Fibroblast of skin of scalp (primary cell): ENCODE measurements at regions not wholly inside any gene's neighbourhood (a gene's known extent, or its start where the extent isn't known, plus 50 kb on each side); places are given as distances from the start of the nearest gene placed in this dataset.
A peak's percentile ranks its signal among the peaks of the same experiment; 100 is the strongest.
"Not testable (repeated sequence)": the region's sequence is repeated elsewhere in the genome, so short reads cannot be mapped to it uniquely, and the experiment has no call there.

ENCODE experiments used
- DNase-seq: peaks from one replicate; pipeline ENCODE4 v3.0.0-alpha.2; 2013

DNA sequence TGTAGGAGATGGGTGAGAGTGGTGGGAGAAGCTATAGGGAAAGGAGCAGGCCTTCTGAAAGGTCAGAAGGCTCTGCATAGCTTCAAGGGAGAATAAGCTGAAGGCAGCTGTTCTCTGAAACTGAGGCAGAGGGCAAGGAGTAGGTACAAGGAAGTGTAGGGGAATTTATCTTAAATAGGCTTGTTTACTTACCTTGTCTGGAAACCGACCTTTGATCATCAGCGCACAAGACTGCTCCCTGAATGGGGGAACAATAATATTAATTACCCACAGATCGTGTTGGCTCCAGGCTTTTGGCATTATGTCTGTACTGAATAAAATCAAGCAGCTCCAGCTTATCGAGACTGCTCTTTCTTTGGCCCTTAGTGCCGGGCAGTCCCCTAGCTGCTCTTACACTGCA is 175.5 kb upstream of the MAGEB16 start:
- DNase-seq: no peak

DNA sequence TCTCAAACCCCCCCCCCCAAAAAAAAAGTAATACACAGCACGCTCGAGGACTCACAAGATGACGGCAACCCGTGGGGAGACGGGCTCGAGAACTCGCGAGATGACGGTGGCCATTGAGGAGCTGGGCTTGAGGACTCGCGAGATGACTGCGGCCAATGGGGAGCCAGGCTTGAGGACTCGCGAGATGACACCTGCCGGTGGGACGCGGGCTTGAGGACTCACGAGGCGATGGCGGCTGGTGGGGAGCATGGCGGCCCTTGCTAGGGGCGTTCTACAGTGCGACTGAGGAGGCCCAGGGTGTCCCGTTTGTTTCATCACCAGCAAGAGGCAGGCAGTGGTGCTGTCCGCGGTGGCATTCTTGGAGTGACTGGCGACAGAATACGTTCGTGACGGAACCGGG is 172.4 kb upstream of the MAGEB16 start:
- DNase-seq: no peak

DNA sequence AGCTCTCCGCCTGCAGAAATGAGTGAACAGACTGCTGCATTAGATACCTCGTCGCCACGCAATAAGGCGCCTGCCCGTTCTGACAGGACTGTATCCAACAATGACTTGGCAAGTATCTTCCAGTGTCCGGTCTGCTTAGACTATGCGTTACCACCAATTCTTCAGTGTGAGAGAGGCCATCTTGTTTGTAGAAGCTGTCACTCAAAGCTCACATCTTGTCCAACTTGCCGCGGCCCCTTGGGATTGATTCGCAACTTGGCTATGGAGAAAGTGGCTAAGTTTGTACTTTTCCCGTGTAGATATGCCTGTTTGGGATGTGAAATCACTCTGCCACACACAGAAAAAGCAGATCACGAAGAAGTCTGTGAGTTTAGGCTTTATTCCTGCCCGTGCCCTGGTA is 172.0 kb upstream of the MAGEB16 start:
- no peak for DNase-seq

DNA sequence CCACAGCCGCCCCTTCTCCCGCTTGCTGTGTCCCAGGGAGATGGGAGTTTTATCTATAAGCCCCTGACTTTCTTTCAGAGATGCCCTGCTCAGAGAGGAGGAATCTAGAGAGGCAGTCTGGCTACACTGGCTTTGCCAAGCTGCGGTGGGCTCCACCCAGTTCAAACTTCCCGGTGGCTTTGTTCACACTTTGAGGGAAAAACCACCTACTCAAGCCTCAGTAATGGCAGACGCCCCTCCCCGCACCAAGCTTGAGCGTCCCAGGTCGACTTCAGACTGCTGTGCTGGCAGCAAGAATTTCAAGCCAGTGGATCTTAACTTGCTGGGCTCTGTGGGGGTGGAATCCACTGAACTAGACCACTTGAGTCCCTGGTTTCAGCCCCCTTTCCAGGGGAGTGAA is 162.2 kb upstream of the MAGEB16 start:
- not testable (repeated sequence) for DNase-seq

DNA sequence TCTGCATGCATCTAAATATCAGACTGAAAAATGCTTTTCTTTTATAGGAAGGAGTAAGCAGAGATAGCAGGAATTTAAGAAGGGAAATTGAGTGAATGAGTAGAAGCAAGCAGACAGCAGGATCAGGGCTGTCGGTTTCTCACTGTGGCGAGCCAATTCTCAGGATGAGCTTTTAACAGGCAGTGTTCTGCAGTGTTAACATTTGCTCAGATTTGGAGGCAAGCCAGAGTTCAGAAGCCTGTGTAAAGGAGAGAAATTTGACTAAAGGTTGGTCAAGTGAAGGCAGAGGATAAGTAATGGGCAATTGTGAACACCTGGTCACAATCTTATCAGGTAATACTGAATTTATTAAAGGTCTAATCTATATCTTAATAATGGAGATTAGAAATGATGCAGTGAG is 133.3 kb upstream of the MAGEB16 start:
- no peak for DNase-seq

DNA sequence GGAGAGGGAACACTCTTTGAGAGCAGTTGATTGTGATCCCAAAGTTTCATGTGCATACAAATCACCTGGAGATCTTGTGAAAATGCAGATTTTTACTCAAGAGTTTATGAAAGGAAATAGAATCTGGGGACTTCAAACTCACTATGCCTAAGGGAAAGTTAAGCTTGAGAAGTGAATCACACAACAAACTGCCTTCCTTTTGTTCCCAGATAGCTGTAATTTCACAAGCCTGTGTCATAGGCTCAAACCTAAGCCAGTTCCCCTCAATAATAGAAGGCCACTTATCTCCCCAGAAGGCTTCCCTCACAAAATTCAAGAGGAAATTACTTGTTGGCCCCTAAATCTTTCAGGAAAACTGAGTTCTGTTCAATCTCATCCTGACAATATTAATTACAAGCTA is 132.8 kb upstream of the MAGEB16 start:
- DNase-seq: no peak

DNA sequence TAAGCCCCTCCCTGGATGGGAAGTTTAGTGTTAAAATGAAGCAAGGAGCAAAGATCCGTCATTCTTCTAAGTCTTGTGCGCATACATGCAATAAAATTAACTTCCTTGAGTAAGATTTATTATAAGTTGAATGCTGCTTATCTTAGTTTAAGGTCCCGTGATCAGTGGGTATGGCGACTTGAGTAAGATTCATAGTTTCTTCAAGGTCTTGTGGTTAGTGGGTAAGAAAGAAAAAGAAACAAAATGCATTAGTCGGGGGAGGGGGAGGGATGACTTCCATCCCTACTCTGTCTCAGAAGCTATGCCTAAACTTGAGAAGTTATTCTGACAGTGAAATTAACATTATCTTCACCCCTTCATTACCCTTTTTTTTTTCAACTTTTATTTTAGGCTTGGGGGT is 127.3 kb upstream of the MAGEB16 start:
- no peak for DNase-seq

DNA sequence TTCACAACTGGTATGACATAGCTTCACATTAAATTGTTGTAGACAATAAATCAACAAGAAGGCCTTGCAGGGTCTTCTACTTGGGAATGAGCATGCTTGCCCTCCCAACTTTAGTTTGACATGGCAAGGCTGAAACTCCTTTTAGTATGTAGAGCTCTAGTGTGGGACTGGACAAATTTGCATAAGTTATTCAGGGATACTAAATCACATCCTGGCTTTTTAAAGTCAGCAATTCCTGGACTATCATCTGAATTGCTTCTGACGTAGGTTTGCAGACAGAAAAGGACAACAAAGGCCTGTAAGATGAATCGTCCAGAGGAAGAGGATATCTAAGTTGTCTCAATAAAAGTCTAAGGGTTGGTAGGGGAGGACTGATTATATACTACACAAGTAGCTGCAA is 123.0 kb upstream of the MAGEB16 start:
- no peak for DNase-seq

DNA sequence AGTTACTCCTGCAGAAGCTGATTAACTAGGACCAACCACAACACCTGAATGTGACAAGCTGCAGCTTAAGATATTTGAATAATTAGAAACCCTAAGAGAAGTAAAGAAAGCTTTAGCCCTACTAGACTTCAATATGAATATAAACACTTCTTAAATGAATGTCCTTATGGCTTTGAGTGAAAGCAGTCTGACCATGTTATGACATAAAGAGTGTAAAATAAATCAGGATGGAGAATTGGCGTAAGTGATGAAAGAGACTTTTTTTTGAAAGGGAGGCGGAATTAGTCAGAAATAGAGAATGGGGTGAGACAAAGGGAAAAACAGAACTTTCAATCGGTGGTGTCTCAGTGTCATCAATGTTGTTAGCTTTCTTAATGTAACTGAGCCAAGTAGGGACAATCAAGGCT is 117.2 kb upstream of the MAGEB16 start:
- no peak for DNase-seq

DNA sequence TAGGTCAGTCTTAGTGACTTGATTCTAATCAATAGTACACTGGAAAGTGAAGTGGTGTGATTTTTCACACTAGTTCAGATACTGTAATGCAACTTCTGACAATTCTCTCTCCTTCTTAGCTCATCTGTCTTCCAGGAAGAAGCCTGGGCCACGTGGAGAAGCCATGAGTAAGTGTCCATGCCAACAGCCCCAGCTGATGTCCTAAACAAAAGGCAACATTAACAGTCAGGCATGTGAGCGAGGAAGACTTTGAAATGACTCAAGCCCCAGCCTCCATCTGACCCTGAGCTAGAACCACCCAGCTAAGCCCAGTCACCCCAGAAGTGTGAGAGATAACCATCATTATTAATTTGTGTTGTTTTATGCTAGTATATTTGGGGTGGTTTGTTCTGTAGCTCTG is 115.7 kb upstream of the MAGEB16 start:
- DNase-seq: no peak

DNA sequence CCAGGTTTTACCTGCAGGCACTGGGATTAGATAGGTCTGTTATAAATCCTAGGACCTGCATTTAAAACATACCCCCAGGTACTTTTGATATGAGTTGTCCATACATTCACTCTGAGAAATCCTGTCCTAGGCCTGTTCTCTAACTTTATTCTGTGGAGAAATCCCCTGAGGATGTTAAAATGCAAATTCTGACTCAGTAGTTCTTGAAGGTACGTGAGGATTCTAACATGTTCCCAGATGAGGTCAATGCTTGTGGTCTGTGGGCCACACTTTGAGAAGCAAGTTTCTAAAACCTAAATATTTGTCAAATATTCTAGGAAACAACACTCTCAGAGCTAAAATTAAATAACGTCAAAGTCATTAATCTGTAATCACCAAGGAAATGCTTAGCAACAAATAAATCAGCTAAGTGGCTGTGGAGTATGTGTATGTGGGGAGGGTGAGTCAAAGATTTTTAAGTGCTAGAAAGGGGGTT is 101.3 kb upstream of the MAGEB16 start:
- no peak for DNase-seq

DNA sequence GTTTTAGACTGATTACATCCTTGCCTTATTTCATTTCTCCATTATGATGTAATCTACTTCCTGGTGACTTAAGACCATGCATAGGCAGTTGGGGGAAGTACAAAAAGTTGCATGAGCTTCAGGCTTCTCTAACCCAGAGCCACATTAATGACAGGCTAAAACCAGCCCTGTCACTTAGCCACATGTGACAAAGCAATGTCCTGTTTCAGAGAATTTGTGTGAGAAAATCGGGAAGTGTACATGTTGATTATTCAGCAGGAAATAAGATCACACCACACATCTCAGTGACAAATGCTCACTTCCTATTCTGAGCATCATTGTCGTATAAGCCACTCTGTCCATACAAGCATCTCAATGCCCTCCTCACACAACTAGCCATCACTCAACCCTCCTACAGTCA is 98.5 kb upstream of the MAGEB16 start:
- DNase-seq: no peak

DNA sequence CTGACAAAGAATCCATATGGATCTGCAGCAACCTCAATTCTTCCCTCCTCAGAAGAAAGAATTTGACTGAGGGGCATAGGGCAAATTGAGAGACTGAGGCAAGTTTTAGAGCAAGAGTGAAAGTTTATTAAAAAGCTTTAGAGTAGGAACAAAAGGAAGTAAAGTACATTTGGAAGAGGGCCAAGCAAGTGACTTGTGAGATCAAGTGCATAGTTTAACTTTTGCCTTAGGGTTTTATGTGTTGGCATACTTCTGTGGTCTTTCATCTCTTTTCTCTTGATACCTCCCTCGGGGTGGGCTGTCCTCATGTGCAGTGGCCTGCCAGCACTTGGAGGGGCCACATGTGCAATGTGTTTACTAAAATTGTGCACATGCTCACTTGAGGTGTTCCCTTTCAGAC is 98.0 kb upstream of the MAGEB16 start:
- no peak for DNase-seq

DNA sequence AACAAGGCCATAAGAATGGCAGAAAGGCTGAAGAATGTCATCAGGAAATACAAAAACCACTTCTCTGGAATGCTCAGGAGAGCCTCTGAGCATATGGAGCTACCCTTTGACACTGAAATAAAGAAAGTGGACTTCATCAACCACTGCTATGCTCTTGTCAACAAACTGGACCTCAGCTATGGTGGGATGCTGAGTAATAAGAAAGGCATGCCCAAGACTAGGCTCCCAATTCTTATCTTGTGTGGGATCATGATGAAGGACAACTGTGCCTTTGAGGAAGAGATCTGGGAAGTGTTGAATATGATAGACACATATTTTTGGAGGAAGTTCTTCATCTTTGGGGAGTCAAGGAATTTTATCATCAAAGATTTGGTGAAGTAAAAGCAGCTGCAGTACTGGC is 86.9 kb upstream of the MAGEB16 start:
- peak; percentile 30 for DNase-seq

DNA sequence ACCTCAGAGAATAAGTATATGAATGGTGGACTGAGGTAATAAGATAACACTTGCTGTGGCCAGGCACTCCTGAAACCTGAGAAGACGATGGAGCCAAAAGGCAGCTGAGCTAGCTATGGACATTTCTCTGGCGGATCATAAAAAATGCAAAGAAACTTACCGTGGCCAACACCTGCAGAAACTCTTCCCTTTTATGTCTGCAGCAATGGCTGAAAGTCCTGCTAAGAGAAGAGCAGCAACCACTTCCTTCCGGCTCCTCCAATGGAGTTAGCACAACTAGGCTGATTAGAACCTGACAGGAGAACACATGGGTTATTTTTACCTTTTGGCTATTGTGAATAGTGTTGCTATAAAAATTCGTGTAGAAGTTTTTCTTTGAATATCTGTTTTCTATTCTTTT is 76.0 kb upstream of the MAGEB16 start:
- DNase-seq: no peak

DNA sequence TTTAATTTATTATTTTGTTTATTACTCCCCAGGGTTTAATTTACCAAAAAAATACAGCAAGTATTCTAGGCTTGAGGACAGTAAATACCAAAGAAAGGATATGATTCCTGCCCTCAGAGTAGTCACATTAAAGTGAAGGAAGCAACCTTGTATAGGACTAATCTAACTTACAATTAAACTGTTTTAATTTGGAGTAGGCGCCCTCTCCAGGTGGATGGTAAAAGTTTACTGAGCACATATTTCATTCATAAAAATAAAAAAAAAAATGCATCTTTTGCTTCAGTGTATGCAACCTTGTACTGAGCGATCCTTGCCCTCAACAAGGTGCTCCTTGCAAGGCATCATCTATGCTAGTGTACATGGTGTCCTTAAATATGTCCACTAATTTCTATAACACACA is 72.0 kb upstream of the MAGEB16 start:
- DNase-seq: no peak

DNA sequence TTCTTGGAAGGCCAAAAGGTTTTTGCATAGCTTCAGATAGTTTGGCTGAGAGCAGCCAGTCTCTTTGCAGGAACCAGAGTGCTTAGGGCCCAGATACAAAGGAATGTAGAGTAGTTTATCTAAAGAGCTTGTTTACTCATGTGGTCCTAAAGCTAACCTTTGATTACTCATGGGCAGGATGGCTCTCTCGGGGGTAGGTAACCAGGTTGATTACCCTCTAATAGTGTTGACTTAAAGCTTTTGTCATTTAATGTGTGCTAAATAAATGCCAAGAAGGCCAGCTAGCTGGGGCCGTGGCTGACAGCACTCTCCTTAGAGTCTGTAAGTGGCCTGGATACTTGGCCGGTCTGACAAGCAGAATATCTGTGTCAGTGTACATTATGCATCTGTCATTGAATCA is 69.7 kb upstream of the MAGEB16 start:
- DNase-seq: no peak

DNA sequence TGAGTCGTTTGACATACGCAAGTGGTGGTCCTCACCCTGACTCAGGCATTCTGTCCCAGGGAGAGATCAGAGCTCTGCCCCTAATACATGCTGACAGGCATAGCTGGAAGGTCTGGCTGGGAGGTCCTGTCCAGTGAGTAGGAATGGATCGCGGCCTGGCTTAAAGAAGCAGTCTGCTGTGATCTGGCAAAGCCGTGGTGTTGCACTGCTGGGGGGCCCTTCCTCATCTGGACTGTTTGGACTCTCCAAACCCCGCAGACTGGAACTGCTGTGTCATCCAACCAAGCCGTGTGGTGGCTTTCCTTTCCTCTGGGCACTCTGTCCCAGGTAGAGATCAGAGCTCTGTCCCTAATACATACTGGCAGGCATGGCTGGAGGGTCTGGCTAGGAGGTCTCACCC is 64.3 kb upstream of the MAGEB16 start:
- no peak for DNase-seq

DNA sequence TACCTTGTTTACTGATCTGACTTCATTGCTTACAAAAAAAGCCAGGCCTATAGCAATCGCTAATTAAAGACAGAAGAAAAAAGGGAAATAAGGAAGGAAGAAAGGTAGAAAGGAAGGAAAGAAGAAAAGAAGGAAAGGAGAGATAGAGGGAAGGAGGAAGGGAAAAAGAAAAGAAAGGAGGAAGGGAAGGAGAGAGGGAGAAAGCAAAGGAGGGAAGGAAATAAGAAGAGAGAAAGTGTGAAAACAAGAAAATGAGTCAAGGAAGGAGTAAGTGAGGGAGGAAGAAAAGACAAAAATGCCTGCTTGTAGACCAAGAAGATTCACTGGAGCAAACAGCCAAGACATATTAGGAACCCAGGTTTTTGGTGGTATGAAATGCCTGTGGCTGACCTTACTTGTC is 57.0 kb upstream of the MAGEB16 start:
- DNase-seq: no peak

DNA sequence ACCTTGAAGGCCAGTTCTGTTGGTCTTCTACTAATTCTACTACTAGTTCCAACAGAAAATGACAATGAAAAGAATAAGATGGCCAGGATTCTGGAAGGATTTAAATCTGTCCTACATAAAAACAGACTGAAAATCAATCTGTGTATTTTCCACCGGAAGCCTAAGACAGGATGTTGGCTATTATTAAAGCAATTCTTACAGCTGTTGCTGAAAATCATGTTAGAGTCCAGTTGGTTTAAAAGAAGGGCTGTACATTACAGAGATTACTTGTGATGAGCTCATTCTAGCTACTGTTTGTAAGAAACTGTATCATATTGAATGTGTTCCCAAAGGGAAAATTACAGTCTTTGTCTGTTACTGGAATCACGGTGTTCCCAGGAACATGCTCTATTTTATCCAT is 54.8 kb upstream of the MAGEB16 start:
- DNase-seq: no peak
